ENCODE measurements at regions not wholly inside any gene's neighbourhood (a gene's known extent, or its start where the extent isn't known, plus 50 kb on each side); places are given as distances from the start of the nearest gene placed in this dataset.

DNA sequence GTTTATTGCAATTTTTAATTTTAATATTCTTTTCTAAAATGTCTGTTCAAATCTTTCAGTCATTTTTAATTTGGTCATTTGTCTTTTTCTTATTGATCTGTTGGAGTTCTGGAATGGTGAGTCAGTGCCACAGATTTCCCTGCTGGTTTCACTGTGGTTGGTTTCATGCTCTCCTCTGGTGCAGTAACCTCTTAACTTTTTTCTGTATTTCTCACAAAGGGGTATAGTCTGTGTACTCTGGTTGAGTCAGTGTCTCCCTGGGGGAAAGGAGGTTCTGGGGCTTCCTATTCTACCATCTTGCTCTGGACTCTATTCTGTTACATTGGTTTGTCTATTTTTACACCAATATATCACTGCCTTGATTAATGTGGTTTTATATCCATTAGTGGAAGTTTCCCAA is 178.8 kb downstream of the CSNK1G3 start:
- Histone ChIP-seq H3K9me3 (peaks cover 0 to 14% (median 3%) of the 10 kb centered on the region in 12 donors), H3K27ac (no peak overlapping the region), H3K27me3 (no peaks in the 10 kb centered on the region), H3K4me3 (no peak overlapping the region), H3K4me1 (no peaks in the 10 kb centered on the region), H3K36me3 (no peaks in the 10 kb centered on the region)
- no peak for TF ChIP-seq POLR2A (IDR thresholded peaks at IDR 0.05)
- TF ChIP-seq, protein P1, sequence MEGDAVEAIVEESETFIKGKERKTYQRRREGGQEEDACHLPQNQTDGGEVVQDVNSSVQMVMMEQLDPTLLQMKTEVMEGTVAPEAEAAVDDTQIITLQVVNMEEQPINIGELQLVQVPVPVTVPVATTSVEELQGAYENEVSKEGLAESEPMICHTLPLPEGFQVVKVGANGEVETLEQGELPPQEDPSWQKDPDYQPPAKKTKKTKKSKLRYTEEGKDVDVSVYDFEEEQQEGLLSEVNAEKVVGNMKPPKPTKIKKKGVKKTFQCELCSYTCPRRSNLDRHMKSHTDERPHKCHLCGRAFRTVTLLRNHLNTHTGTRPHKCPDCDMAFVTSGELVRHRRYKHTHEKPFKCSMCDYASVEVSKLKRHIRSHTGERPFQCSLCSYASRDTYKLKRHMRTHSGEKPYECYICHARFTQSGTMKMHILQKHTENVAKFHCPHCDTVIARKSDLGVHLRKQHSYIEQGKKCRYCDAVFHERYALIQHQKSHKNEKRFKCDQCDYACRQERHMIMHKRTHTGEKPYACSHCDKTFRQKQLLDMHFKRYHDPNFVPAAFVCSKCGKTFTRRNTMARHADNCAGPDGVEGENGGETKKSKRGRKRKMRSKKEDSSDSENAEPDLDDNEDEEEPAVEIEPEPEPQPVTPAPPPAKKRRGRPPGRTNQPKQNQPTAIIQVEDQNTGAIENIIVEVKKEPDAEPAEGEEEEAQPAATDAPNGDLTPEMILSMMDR (IDR thresholded peaks at IDR 0.05): no peak
- DNase-seq (no peak), ATAC-seq (no peak)
- intact Hi-C loops (cut with DNase I): loop anchor here in 2 of 10 donors (10.0 kb wide), 2 partner anchors 64 to 1214 kb away; no protein-coding TSS in a partner anchor

DNA sequence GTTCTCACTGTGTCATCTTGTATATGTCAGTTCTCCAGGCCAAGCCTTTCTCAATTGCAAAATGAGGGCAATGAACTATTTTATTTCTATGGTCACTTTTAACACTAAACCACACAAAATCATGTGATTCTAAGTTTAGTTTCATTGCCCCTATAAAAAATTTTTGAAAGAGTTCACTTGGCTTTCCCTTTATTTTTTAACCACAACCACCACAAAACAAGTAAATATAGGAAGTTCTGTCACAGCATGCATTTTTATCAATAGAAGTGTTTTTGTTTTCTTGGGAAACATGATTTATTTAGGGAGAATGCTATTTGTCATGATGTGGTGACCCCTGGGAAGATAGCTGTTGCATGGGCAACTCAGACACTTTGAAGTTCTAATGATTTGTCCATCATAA is 169.1 kb downstream of the CSNK1G3 start:
- Histone ChIP-seq H3K27me3 (no peaks in the 10 kb centered on the region), H3K27ac (no peak overlapping the region)

DNA sequence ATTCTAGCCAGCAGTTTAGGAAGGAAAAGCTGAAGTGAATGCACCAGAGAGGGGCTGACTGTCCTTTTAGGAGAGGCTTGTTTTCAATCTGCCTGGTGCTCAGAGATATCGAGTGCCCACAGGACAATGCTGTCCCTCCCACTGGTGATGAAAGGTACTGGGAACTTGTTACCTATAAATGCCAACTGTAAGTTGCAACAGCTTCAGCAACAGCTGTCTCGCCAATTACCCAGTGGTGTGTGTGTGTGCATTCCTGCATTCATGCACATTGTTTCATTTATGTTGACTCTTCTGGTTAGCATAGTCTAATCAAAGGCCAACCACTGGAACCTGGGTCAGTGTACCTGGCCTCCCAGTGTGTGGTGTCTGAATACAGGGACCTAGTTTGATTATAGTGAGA is 161.1 kb downstream of the CSNK1G3 start:
- H3K4me3 ChIP-seq: no peak overlapping the region
- DNase-seq (peak in 1 of 5 donors; percentile 29), ATAC-seq (peak; percentile 58 to 92 (median 74))
- no peaks in the 10 kb centered on the region for H3K36me3 ChIP-seq
- 38 to 52% (median 46%) methylated on average over 2 of the region's 2 CpGs for WGBS, 4 donors
- H3K4me1 ChIP-seq: peaks cover 0 to 26% (median 11%) of the 10 kb centered on the region in 12 donors
- TF ChIP-seq, protein P1 (IDR thresholded peaks at IDR 0.05): no peak
- no peak for TF ChIP-seq POLR2A (IDR thresholded peaks at IDR 0.05)
- intact Hi-C loops (cut with DNase I): loop anchor here in 5 of 10 donors (5.0 to 10.0 kb wide), 6 partner anchors 139 to 1234 kb away; partner anchors contain the start of gene ZNF608 (in 1 of the 5)
- peaks cover 0 to 4% (median 0%) of the 10 kb centered on the region in 12 donors for H3K9me3 ChIP-seq
- H3K27ac ChIP-seq: peak overlapping the region in 3 of 12 donors; percentile 22 to 43 (median 29)
- H3K27me3 ChIP-seq: no peaks in the 10 kb centered on the region

More for the DNA sequence above, 169.1 kb downstream of the CSNK1G3 start:
- DNase-seq: no peak
- Histone ChIP-seq H3K36me3 (no peaks in the 10 kb centered on the region), H3K4me1 (no peaks in the 10 kb centered on the region), H3K9me3 (peaks cover 0 to 31% (median 17%) of the 10 kb centered on the region in 12 donors), H3K4me3 (no peak overlapping the region)
- intact Hi-C loops (cut with DNase I): no loop called here
- no peak for ATAC-seq
- TF ChIP-seq, protein P1 (IDR thresholded peaks at IDR 0.05): no peak
- no peak for TF ChIP-seq POLR2A (IDR thresholded peaks at IDR 0.05)

DNA sequence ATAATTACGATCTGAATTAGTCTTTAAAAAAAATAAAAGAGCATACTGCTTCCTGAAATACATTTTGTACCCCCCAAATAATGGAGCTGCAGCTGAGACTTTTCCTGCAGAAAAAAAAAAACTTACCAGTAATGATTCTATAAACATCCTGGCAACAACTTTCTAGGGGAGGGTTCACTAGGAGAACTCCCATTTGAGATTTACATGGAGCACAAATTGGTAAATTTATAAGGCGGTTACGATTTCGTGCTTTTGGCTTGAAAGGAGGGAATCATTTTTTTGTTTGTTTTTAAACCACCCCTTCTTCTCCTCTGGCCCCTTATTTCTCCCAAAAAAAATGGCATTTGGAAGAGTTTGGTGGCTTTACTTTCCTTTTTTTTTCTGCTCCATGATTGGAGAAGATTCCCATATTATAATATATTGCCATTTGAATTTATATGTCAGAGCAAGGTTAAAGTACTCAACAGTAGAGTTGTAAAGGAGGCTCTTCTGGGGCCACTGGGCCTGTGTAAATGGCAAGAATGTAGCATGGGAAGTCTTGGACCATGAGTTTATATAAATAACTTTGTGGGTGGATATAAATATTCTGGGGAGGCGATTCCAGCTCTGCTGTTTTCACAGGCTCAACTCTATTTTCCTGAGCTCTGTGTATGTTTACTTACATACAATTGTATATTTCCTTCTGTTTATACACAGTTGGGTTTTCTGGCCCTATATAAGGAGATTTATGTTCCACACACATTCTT is 159.9 kb downstream of the CSNK1G3 start:
- Histone ChIP-seq H3K4me1 (peaks cover 0 to 26% (median 11%) of the 10 kb centered on the region in 12 donors), H3K9me3 (peaks cover 0 to 4% (median 0%) of the 10 kb centered on the region in 12 donors), H3K27ac (peak overlapping the region in 1 of 12 donors; percentile 29), H3K27me3 (no peaks in the 10 kb centered on the region), H3K4me3 (no peak overlapping the region), H3K36me3 (no peaks in the 10 kb centered on the region)
- WGBS, 4 donors: 73 to 79% (median 77%) methylated on average over 5 of the region's 5 CpGs
- DNase-seq (no peak), ATAC-seq (peak in 3 of 4 donors; percentile 38 to 69 (median 59))
- intact Hi-C loops (cut with DNase I): loop anchor here in 5 of 10 donors (5.0 to 10.0 kb wide), 6 partner anchors 140 to 1235 kb away; partner anchors contain the start of gene ZNF608 (in 1 of the 5)
- no peak for TF ChIP-seq POLR2A (IDR thresholded peaks at IDR 0.05)
- TF ChIP-seq, protein P1 (IDR thresholded peaks at IDR 0.05): no peak
